ENCODE measurements at regions not wholly inside any gene's neighbourhood (a gene's known extent, or its start where the extent isn't known, plus 50 kb on each side); places are given as distances from the start of the nearest gene placed in this dataset.

GRCh38 chr3:72548461-72548860 is 299.8 kb downstream of the SHQ1 start:
- no peak overlapping the region for H3K4me3 ChIP-seq (ENCODE audit: low read depth, low read length)
- no peak for DNase-seq (ENCODE audit: low read depth)

GRCh38 chr3:72547183-72547582 is 301.1 kb downstream of the SHQ1 start:
- no peak for DNase-seq (ENCODE audit: low read depth)

GRCh38 chr3:72544239-72544638 is 304.0 kb downstream of the SHQ1 start:
- no peak overlapping the region for H3K4me3 ChIP-seq (ENCODE audit: low read depth, low read length)
- no peak for DNase-seq (ENCODE audit: low read depth)

More at GRCh38 chr3:72547183-72547582, 301.1 kb downstream of the SHQ1 start:
- H3K4me3 ChIP-seq (ENCODE audit: low read depth, low read length) = no peak overlapping the region

GRCh38 chr3:72543246-72543645 is 305.0 kb downstream of the SHQ1 start:
- H3K4me3 ChIP-seq (ENCODE audit: low read depth, low read length) = no peak overlapping the region
- no peak for DNase-seq (ENCODE audit: low read depth)

- DNase-seq (ENCODE audit: low read depth) = no peak
- no peak overlapping the region for H3K4me3 ChIP-seq (ENCODE audit: low read depth, low read length)
Observed at GRCh38 chr3:72542781-72543180, 305.5 kb downstream of the SHQ1 start.

GRCh38 chr3:72539856-72540255 is 308.4 kb downstream of the SHQ1 start:
- H3K4me3 ChIP-seq (ENCODE audit: low read depth, low read length) = no peak overlapping the region
- no peak for DNase-seq (ENCODE audit: low read depth)

- DNase-seq (ENCODE audit: low read depth) = no peak
- H3K4me3 ChIP-seq (ENCODE audit: low read depth, low read length) = no peak overlapping the region
Observed at GRCh38 chr3:72538070-72538745, 310.0 kb downstream of the SHQ1 start.

GRCh38 chr3:72537448-72537847 is 310.8 kb downstream of the SHQ1 start:
- no peak overlapping the region for H3K4me3 ChIP-seq (ENCODE audit: low read depth, low read length)
- DNase-seq (ENCODE audit: low read depth) = no peak

GRCh38 chr3:72536878-72537267 is 311.4 kb downstream of the SHQ1 start:
- no peak for DNase-seq (ENCODE audit: low read depth)
- H3K4me3 ChIP-seq (ENCODE audit: low read depth, low read length) = no peak overlapping the region

- H3K4me3 ChIP-seq (ENCODE audit: low read depth, low read length) = no peak overlapping the region
- DNase-seq (ENCODE audit: low read depth) = no peak
Observed at GRCh38 chr3:72536206-72536877, 311.9 kb downstream of the SHQ1 start.

GRCh38 chr3:72535772-72536171 is 312.5 kb downstream of the SHQ1 start:
- no peak for DNase-seq (ENCODE audit: low read depth)
- no peak overlapping the region for H3K4me3 ChIP-seq (ENCODE audit: low read depth, low read length)

GRCh38 chr3:72533591-72534473 is 314.4 kb downstream of the SHQ1 start:
- no peak overlapping the region for H3K4me3 ChIP-seq (ENCODE audit: low read depth, low read length)
- no peak for DNase-seq (ENCODE audit: low read depth)

GRCh38 chr3:72530426-72530825 is 317.8 kb downstream of the SHQ1 start:
- H3K4me3 ChIP-seq (ENCODE audit: low read depth, low read length) = no peak overlapping the region
- no peak for DNase-seq (ENCODE audit: low read depth)

- no peak overlapping the region for H3K4me3 ChIP-seq (ENCODE audit: low read depth, low read length)
- no peak for DNase-seq (ENCODE audit: low read depth)
Observed at GRCh38 chr3:72529081-72529480, 319.2 kb downstream of the SHQ1 start.

- H3K4me3 ChIP-seq (ENCODE audit: low read depth, low read length) = no peak overlapping the region
Observed at GRCh38 chr3:72523429-72524151, 324.7 kb downstream of the SHQ1 start.

GRCh38 chr3:72520690-72521308 is 327.4 kb downstream of the SHQ1 start:
- peak; percentile 53 for DNase-seq (ENCODE audit: low read depth)
- H3K4me3 ChIP-seq (ENCODE audit: low read depth, low read length) = no peak overlapping the region

More at GRCh38 chr3:72523429-72524151, 324.7 kb downstream of the SHQ1 start:
- DNase-seq (ENCODE audit: low read depth) = no peak

GRCh38 chr3:72519946-72520604 is 328.2 kb downstream of the SHQ1 start:
- no peak overlapping the region for H3K4me3 ChIP-seq (ENCODE audit: low read depth, low read length)
- DNase-seq (ENCODE audit: low read depth) = no peak

- H3K4me3 ChIP-seq (ENCODE audit: low read depth, low read length) = no peak overlapping the region
- no peak for DNase-seq (ENCODE audit: low read depth)
Observed at GRCh38 chr3:72517921-72518424, 330.3 kb downstream of the SHQ1 start.

- DNase-seq (ENCODE audit: low read depth) = no peak
Observed at GRCh38 chr3:72517336-72517735, 330.9 kb downstream of the SHQ1 start.

More at GRCh38 chr3:72517336-72517735, 330.9 kb downstream of the SHQ1 start:
- no peak overlapping the region for H3K4me3 ChIP-seq (ENCODE audit: low read depth, low read length)
